ENCODE measurements at regions not wholly inside any gene's neighbourhood (a gene's known extent, or its start where the extent isn't known, plus 50 kb on each side); places are given as distances from the start of the nearest gene placed in this dataset.

DNA sequence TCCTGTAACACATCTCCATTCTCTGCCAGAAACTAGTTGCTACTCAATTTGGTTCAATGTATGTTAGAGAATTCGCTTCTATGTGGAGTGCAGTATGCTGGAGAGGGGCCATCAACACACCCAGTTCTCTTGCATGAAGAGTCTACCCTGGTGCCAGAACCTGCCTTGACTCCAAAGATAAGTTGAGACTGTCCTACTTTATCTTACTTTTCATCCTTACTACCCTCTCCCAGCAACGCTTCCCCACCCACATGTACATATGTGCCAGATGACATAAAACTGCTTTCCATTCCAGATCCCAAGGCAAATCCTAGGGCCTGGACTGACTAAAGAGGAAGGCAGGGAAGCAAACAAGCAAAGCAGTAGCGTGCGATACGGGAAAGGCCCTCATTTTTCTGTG is 442.6 kb upstream of the THRB start:
- CTCF ChIA-PET (ENCODE audit: low intra/inter-chr PET ratio): no interaction called here
- H3K27me3 ChIP-seq (ENCODE audit: control insufficient read depth in 2 of 2, insufficient read depth in 2 of 2, low read length in 2 of 2): no peaks in the 10 kb centered on the region
- no peak overlapping the region for H3K9ac ChIP-seq (ENCODE audit: insufficient read depth in 1 of 2, low read depth in 2 of 2, low read length in 2 of 2)
- no TSS peak for BruUV-seq (replicated peaks)
- no peaks in the 10 kb centered on the region for H3K4me1 ChIP-seq (replicated peaks in 1 of 2; ENCODE audit: control insufficient read depth in 2 of 2, insufficient read depth in 2 of 2, low read length in 2 of 2)
- intact Hi-C loops (cut with micrococcal nuclease) (no loop called here), in situ Hi-C loops (cut with MboI) (no loop called here)
- no peaks in the 10 kb centered on the region for H3K36me3 ChIP-seq (ENCODE audit: control insufficient read depth, insufficient read depth, low read length)
- FAIRE-seq: no peak
- no peak overlapping the region for H3K4me3 ChIP-seq
- H3K9me1 ChIP-seq (ENCODE audit: control insufficient read depth, insufficient read depth, low read length): no peaks in the 10 kb centered on the region
- no peaks in the 10 kb centered on the region; the same call in 1 of the 2 replicates for H3K9me3 ChIP-seq (replicated peaks; ENCODE audit: control insufficient read depth, insufficient read depth, low read depth, low read length)
- no peak overlapping the region for H3K4me2 ChIP-seq (ENCODE audit: insufficient read depth, low read length)
- H3K27ac ChIP-seq (ENCODE audit: extremely low read depth, low read depth, low read length): no peak overlapping the region
- H2AFZ ChIP-seq (ENCODE audit: low read depth, low read length): no peak overlapping the region
- WGBS (ENCODE audit: insufficient coverage, low coverage, missing lambda C conversion rate): 1% methylated on average over 5 of the region's 5 CpGs
- no peak for DNase-seq (ENCODE audit: extremely low read depth in 1 of 4, low spot score in 3 of 4)
- POLR2A ChIA-PET: no interaction called here
- H3K79me2 ChIP-seq (ENCODE audit: control insufficient read depth, insufficient read depth, low read length): no peaks in the 10 kb centered on the region
- no peak for ATAC-seq
- no peaks in the 10 kb centered on the region for H4K20me1 ChIP-seq (replicated peaks; ENCODE audit: control insufficient read depth, insufficient read depth, low read length)
- TF ChIP-seq ZNF24 (IDR thresholded peaks at IDR 0.05): no peak
- no peak for TF ChIP-seq DPF2 (IDR thresholded peaks at IDR 0.05)
- no peak for TF ChIP-seq SIX5 (IDR thresholded peaks at IDR 0.05; ENCODE audit: borderline replicate concordance in 1 of 2, insufficient read depth in 1 of 2, low read depth in 1 of 2, low read length in 2 of 2)
- no peak for TF ChIP-seq KAT7 (CRISPR knock-in tag; IDR thresholded peaks at IDR 0.05; ENCODE audit: borderline replicate concordance)
- TF ChIP-seq, protein P1, sequence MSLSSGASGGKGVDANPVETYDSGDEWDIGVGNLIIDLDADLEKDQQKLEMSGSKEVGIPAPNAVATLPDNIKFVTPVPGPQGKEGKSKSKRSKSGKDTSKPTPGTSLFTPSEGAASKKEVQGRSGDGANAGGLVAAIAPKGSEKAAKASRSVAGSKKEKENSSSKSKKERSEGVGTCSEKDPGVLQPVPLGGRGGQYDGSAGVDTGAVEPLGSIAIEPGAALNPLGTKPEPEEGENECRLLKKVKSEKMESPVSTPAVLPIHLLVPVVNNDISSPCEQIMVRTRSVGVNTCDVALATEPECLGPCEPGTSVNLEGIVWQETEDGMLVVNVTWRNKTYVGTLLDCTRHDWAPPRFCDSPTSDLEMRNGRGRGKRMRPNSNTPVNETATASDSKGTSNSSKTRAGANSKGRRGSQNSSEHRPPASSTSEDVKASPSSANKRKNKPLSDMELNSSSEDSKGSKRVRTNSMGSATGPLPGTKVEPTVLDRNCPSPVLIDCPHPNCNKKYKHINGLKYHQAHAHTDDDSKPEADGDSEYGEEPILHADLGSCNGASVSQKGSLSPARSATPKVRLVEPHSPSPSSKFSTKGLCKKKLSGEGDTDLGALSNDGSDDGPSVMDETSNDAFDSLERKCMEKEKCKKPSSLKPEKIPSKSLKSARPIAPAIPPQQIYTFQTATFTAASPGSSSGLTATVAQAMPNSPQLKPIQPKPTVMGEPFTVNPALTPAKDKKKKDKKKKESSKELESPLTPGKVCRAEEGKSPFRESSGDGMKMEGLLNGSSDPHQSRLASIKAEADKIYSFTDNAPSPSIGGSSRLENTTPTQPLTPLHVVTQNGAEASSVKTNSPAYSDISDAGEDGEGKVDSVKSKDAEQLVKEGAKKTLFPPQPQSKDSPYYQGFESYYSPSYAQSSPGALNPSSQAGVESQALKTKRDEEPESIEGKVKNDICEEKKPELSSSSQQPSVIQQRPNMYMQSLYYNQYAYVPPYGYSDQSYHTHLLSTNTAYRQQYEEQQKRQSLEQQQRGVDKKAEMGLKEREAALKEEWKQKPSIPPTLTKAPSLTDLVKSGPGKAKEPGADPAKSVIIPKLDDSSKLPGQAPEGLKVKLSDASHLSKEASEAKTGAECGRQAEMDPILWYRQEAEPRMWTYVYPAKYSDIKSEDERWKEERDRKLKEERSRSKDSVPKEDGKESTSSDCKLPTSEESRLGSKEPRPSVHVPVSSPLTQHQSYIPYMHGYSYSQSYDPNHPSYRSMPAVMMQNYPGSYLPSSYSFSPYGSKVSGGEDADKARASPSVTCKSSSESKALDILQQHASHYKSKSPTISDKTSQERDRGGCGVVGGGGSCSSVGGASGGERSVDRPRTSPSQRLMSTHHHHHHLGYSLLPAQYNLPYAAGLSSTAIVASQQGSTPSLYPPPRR (CRISPR knock-in tag; IDR thresholded peaks at IDR 0.05; ENCODE audit: borderline replicate concordance): no peak
- TF ChIP-seq, protein P2, sequence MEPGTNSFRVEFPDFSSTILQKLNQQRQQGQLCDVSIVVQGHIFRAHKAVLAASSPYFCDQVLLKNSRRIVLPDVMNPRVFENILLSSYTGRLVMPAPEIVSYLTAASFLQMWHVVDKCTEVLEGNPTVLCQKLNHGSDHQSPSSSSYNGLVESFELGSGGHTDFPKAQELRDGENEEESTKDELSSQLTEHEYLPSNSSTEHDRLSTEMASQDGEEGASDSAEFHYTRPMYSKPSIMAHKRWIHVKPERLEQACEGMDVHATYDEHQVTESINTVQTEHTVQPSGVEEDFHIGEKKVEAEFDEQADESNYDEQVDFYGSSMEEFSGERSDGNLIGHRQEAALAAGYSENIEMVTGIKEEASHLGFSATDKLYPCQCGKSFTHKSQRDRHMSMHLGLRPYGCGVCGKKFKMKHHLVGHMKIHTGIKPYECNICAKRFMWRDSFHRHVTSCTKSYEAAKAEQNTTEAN (CRISPR knock-in tag; IDR thresholded peaks at IDR 0.05): no peak
- TF ChIP-seq SIN3A (IDR thresholded peaks at IDR 0.05; ENCODE audit: borderline replicate concordance in 2 of 2, control insufficient read depth in 1 of 2, low read depth in 2 of 2, low read length in 2 of 2): no peak
- no peak for TF ChIP-seq PTTG1 (tag; IDR thresholded peaks at IDR 0.05; ENCODE audit: low read depth)
- no peak for TF ChIP-seq FOXP1 (CRISPR knock-in tag; IDR thresholded peaks at IDR 0.05)
- TF ChIP-seq FOSL1 (tag; conservative IDR thresholded peaks at IDR 0.05): no peak
- no peak for TF ChIP-seq HDAC2 (IDR thresholded peaks at IDR 0.05)
- TF ChIP-seq ZNF76 (CRISPR knock-in tag; IDR thresholded peaks at IDR 0.05; ENCODE audit: borderline replicate concordance): no peak
- TF ChIP-seq ZNF766 (CRISPR knock-in tag; conservative IDR thresholded peaks at IDR 0.05): no peak
- no peak for TF ChIP-seq THRAP3 (IDR thresholded peaks at IDR 0.05; ENCODE audit: borderline replicate concordance)

Measured in K562 (cell line).